ENCODE measurements at regions not wholly inside any gene's neighbourhood (a gene's known extent, or its start where the extent isn't known, plus 50 kb on each side); places are given as distances from the start of the nearest gene placed in this dataset.

DNA sequence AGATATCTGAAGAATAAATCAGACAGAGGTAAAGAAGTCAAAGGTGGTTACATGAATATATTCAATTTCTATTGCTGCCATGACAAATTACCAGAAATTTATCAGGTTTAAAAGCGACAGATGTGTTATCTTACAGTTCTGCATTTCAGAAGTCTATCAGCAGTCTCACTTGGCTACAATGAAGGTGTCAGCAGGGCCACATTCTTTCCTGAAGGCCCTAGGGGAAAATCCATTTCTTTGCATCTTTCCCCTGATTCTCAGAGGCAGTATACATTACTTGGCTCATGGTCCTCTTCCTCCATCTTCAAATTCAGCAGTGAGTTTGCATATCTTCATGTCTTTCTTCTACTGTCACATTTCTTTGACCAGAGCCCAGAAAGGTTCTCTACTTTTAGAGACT is 145.8 kb upstream of the GULP1 start:
- Histone ChIP-seq H3K4me3 (no peak overlapping the region), H3K36me3 (no peaks in the 10 kb centered on the region), H3K27me3 (ENCODE audit: low read depth) (no peaks in the 10 kb centered on the region), H3K27ac (no peak overlapping the region), H3K4me1 (no peaks in the 10 kb centered on the region), H3K9me3 (no peaks in the 10 kb centered on the region)
- intact Hi-C loops (cut with DNase I), result no loop called here
- TF ChIP-seq CTCF (IDR thresholded peaks at IDR 0.05), result no peak
- no peak for ATAC-seq
- no peak for DNase-seq

DNA sequence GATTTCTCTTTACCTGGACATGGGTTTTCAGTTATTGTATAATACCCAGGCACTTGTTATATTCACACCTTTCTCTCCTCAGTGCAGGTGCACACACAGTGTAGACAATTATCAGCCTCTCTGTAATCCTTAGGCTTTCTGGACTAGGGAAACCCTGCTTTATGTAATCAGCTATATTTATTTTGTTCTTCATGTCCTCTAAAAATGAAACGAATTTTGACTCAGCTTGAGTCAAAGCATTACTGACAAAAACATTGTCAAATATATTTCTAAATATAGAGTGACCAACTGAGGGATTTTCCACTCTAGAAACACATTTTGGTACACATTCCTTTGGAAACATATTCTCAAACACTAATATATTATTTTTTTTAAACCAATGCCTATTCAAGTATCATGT is 144.8 kb upstream of the GULP1 start:
- no peak for ATAC-seq
- no peak for TF ChIP-seq CTCF (IDR thresholded peaks at IDR 0.05)

DNA sequence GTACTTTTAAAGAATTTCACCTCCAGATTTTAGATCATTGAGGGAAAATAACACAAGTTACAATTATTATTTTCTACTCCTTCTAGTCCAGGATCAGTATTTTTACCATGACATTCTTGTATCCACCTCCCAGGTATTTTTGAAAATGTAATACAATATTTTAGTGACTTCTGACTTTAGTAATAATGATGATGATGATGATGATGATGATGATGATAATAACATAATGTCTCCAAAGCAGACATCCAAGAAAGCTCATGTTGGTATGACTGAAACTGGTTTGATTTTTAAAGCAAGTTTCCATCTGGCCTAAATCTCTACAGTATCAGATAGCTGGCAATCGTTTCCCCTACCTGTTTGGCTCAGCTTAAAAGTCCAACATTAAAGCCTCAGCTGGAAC is 140.0 kb upstream of the GULP1 start:
- H3K27me3 ChIP-seq (ENCODE audit: low read depth), result no peaks in the 10 kb centered on the region
- no peak for ATAC-seq
- intact Hi-C loops (cut with DNase I), result no loop called here

More for the DNA sequence above, 144.8 kb upstream of the GULP1 start:
- H3K36me3 ChIP-seq, result no peaks in the 10 kb centered on the region
- H3K9me3 ChIP-seq, result no peaks in the 10 kb centered on the region
- intact Hi-C loops (cut with DNase I), result no loop called here
- H3K27me3 ChIP-seq (ENCODE audit: low read depth), result no peaks in the 10 kb centered on the region
- H3K27ac ChIP-seq, result no peak overlapping the region
- H3K4me1 ChIP-seq, result no peaks in the 10 kb centered on the region
- H3K4me3 ChIP-seq, result no peak overlapping the region
- no peak for DNase-seq

GRCh38 chr2:188158337-188159100 is 133.2 kb upstream of the GULP1 start:
- Histone ChIP-seq H3K4me1 (no peaks in the 10 kb centered on the region), H3K4me3 (no peak overlapping the region), H3K27me3 (ENCODE audit: low read depth) (no peaks in the 10 kb centered on the region), H3K27ac (no peak overlapping the region), H3K36me3 (no peaks in the 10 kb centered on the region), H3K9me3 (no peaks in the 10 kb centered on the region)
- ATAC-seq (no peak), DNase-seq (no peak)
- intact Hi-C loops (cut with DNase I), result no loop called here
- TF ChIP-seq CTCF (IDR thresholded peaks at IDR 0.05), result no peak

More for the DNA sequence above, 140.0 kb upstream of the GULP1 start:
- TF ChIP-seq CTCF (IDR thresholded peaks at IDR 0.05), result no peak
- no peak for DNase-seq
- no peaks in the 10 kb centered on the region for H3K36me3 ChIP-seq
- H3K27ac ChIP-seq, result no peak overlapping the region
- H3K9me3 ChIP-seq, result no peaks in the 10 kb centered on the region
- no peaks in the 10 kb centered on the region for H3K4me1 ChIP-seq
- no peak overlapping the region for H3K4me3 ChIP-seq

GRCh38 chr2:188159484-188159883 is 132.2 kb upstream of the GULP1 start:
- H3K36me3 ChIP-seq, result no peaks in the 10 kb centered on the region
- H3K4me1 ChIP-seq, result no peaks in the 10 kb centered on the region
- no peak for DNase-seq
- peak in 1 of 2 donors; percentile 65 for ATAC-seq
- H3K4me3 ChIP-seq, result no peak overlapping the region
- H3K27me3 ChIP-seq (ENCODE audit: low read depth), result no peaks in the 10 kb centered on the region
- no peak overlapping the region for H3K27ac ChIP-seq
- no peaks in the 10 kb centered on the region for H3K9me3 ChIP-seq
- TF ChIP-seq CTCF (IDR thresholded peaks at IDR 0.05), result no peak
- intact Hi-C loops (cut with DNase I), result no loop called here
